Activated CD4-positive, alpha-beta memory T cell treated with anti-CD3 and anti-CD28 coated beads, Interleukin-2, amount 10 ng/mL, durations not matched to agents 7 days and 5 days (primary cell): ENCODE measurements at regions not wholly inside any gene's neighbourhood (a gene's known extent, or its start where the extent isn't known, plus 50 kb on each side); places are given as distances from the start of the nearest gene placed in this dataset.
"Not testable (repeated sequence)": the region's sequence is repeated elsewhere in the genome, so short reads cannot be mapped to it uniquely, and the experiment has no call there.

Experiments
- CTCF ChIA-PET: fragments of 350-600 bp; sonication (Branson Sonifier 250); formaldehyde crosslinking; loops from one replicate; lab custom pipeline; 2021; ENCODE audit warnings: antibody characterized with exemption, inconsistent platforms; lab: Charles Lee
- POLR2A ChIA-PET: fragments of 350-600 bp; sonication (Branson Sonifier 250); formaldehyde crosslinking; loops from one replicate; lab custom pipeline; 2021; ENCODE audit warnings: antibody characterized with exemption; lab: Charles Lee
- DNase-seq: peaks from one replicate; pipeline ENCODE4 v3.0.0-alpha.2; 2020
- H3K27ac Mint-ChIP-seq: one replicate; pipeline ENCODE4 v1.8.0; 2021; ENCODE audit warnings: mild to moderate bottlenecking, mixed read lengths
- H3K27me3 Mint-ChIP-seq: one replicate; pipeline ENCODE4 v1.8.0; 2021; ENCODE audit warnings: mixed read lengths
- H3K36me3 Mint-ChIP-seq: one replicate; pipeline ENCODE4 v1.8.0; 2021; ENCODE audit warnings: low read depth, mixed read lengths
- H3K4me1 Mint-ChIP-seq: one replicate; pipeline ENCODE4 v1.8.0; 2021; ENCODE audit warnings: mixed read lengths
- H3K4me3 Mint-ChIP-seq: one replicate; pipeline ENCODE4 v1.8.0; 2021; ENCODE audit warnings: mild to moderate bottlenecking, mixed read lengths
- H3K9me3 Mint-ChIP-seq: one replicate; pipeline ENCODE4 v1.8.0; 2021; ENCODE audit warnings: mixed read lengths

DNA sequence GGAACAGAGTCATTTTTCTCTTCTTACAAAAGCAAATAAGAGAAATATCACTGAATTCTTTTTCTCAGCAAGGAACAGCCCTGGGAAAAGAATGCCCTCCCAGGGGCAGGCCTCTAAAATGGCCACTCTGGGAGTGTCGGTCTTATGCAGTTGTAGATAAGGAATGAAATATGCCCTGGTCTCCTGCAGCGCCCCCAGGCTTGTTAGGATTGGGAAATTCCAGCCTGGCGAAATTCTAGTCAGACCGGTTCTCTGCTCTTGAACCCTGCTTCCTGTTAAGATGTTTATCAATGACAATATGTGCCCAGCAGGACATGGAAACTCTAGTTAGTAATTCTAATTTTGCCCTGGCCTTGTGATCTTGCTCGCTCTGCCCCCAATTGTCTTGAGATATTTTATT, 75.5 kb upstream of the SPOPL start:
- H3K9me3 Mint-ChIP-seq, DNase-seq, H3K4me1 Mint-ChIP-seq, H3K27me3 Mint-ChIP-seq, H3K36me3 Mint-ChIP-seq, POLR2A ChIA-PET, H3K27ac Mint-ChIP-seq, CTCF ChIA-PET, H3K4me3 Mint-ChIP-seq: not testable (repeated sequence)

- Mint-ChIP-seq H3K4me3 (no peak overlapping the region), H3K27me3 (no peaks in the 10 kb centered on the region), H3K27ac (no peak overlapping the region), H3K9me3 (peaks cover 2% of the 10 kb centered on the region), H3K36me3 (no peaks in the 10 kb centered on the region), H3K4me1 (no peaks in the 10 kb centered on the region)
- CTCF ChIA-PET: no interaction called here
- POLR2A ChIA-PET: no interaction called here
- DNase-seq: no peak
Observed at GRCh38 chr2:138428710-138429440, 72.7 kb upstream of the SPOPL start.

GRCh38 chr2:138430181-138430580, 71.4 kb upstream of the SPOPL start:
- no peaks in the 10 kb centered on the region for H3K4me1 Mint-ChIP-seq
- peaks cover 2% of the 10 kb centered on the region for H3K9me3 Mint-ChIP-seq
- no peak overlapping the region for H3K27ac Mint-ChIP-seq
- no peak for DNase-seq
- H3K4me3 Mint-ChIP-seq: no peak overlapping the region
- no peaks in the 10 kb centered on the region for H3K27me3 Mint-ChIP-seq
- POLR2A ChIA-PET: no interaction called here
- CTCF ChIA-PET: no interaction called here
- no peaks in the 10 kb centered on the region for H3K36me3 Mint-ChIP-seq

GRCh38 chr2:138432971-138433370, 68.6 kb upstream of the SPOPL start:
- ChIA-PET CTCF (no interaction called here), POLR2A (no interaction called here)
- no peak overlapping the region for H3K4me3 Mint-ChIP-seq
- H3K27ac Mint-ChIP-seq: no peak overlapping the region
- DNase-seq: no peak
- H3K4me1 Mint-ChIP-seq: no peaks in the 10 kb centered on the region
- H3K27me3 Mint-ChIP-seq: no peaks in the 10 kb centered on the region
- H3K36me3 Mint-ChIP-seq: no peaks in the 10 kb centered on the region
- H3K9me3 Mint-ChIP-seq: no peaks in the 10 kb centered on the region

- no peaks in the 10 kb centered on the region for H3K27me3 Mint-ChIP-seq
- no peak overlapping the region for H3K4me3 Mint-ChIP-seq
- no peak for DNase-seq
- CTCF ChIA-PET: no interaction called here
- H3K9me3 Mint-ChIP-seq: no peaks in the 10 kb centered on the region
- H3K27ac Mint-ChIP-seq: no peak overlapping the region
- POLR2A ChIA-PET: no interaction called here
- H3K4me1 Mint-ChIP-seq: no peaks in the 10 kb centered on the region
- H3K36me3 Mint-ChIP-seq: no peaks in the 10 kb centered on the region
Observed at GRCh38 chr2:138433995-138434951, 67.3 kb upstream of the SPOPL start.

GRCh38 chr2:138435701-138436100, 65.9 kb upstream of the SPOPL start:
- DNase-seq: no peak
- Mint-ChIP-seq H3K4me3 (no peak overlapping the region), H3K27me3 (no peaks in the 10 kb centered on the region), H3K9me3 (no peaks in the 10 kb centered on the region), H3K36me3 (no peaks in the 10 kb centered on the region), H3K4me1 (no peaks in the 10 kb centered on the region), H3K27ac (no peak overlapping the region)
- CTCF ChIA-PET: no interaction called here
- POLR2A ChIA-PET: no interaction called here

GRCh38 chr2:138439733-138440132, 61.8 kb upstream of the SPOPL start:
- Mint-ChIP-seq H3K27ac (no peak overlapping the region), H3K4me3 (no peak overlapping the region), H3K4me1 (no peaks in the 10 kb centered on the region), H3K36me3 (no peaks in the 10 kb centered on the region), H3K27me3 (no peaks in the 10 kb centered on the region), H3K9me3 (no peaks in the 10 kb centered on the region)
- no peak for DNase-seq
- ChIA-PET CTCF (no interaction called here), POLR2A (no interaction called here)

- Mint-ChIP-seq H3K27me3 (no peaks in the 10 kb centered on the region), H3K4me1 (no peaks in the 10 kb centered on the region), H3K9me3 (no peaks in the 10 kb centered on the region), H3K4me3 (no peak overlapping the region), H3K36me3 (no peaks in the 10 kb centered on the region), H3K27ac (no peak overlapping the region)
- DNase-seq: no peak
- ChIA-PET CTCF (no interaction called here), POLR2A (no interaction called here)
Observed at GRCh38 chr2:138440759-138441158, 60.8 kb upstream of the SPOPL start.

- H3K36me3 Mint-ChIP-seq: no peaks in the 10 kb centered on the region
- no peaks in the 10 kb centered on the region for H3K9me3 Mint-ChIP-seq
- no peak overlapping the region for H3K27ac Mint-ChIP-seq
- H3K4me1 Mint-ChIP-seq: no peaks in the 10 kb centered on the region
- DNase-seq: no peak
- POLR2A ChIA-PET: no interaction called here
- CTCF ChIA-PET: no interaction called here
- H3K27me3 Mint-ChIP-seq: no peaks in the 10 kb centered on the region
- H3K4me3 Mint-ChIP-seq: no peak overlapping the region
Observed at GRCh38 chr2:138441916-138442315, 59.7 kb upstream of the SPOPL start.

- H3K27me3 Mint-ChIP-seq: peaks cover 2% of the 10 kb centered on the region
- no peaks in the 10 kb centered on the region for H3K4me1 Mint-ChIP-seq
- no peak for DNase-seq
- CTCF ChIA-PET: no interaction called here
- H3K4me3 Mint-ChIP-seq: no peak overlapping the region
- POLR2A ChIA-PET: no interaction called here
- H3K36me3 Mint-ChIP-seq: no peaks in the 10 kb centered on the region
- no peaks in the 10 kb centered on the region for H3K9me3 Mint-ChIP-seq
- H3K27ac Mint-ChIP-seq: no peak overlapping the region
Observed at GRCh38 chr2:138444411-138444810, 57.2 kb upstream of the SPOPL start.

DNA sequence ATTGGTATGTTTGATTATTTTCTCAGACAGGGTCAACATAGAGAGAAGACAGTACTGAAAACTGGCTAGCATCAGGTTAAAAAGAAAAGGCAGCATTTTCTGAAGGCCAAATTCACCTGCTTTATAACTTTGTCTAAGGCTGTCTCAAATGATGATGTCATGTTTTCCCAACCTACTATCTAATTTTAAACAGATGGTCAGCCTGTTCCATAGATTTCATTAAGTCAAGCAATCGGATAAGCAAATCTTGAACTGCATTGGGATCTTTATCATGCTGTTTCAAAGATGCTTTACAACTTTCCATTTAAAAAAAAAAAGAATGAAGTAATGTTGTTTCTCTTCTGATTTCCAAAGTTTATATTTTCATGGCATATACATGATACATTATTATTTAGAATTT, 56.3 kb upstream of the SPOPL start:
- POLR2A ChIA-PET: no interaction called here
- H3K27ac Mint-ChIP-seq: no peak overlapping the region
- H3K9me3 Mint-ChIP-seq: no peaks in the 10 kb centered on the region
- DNase-seq: no peak
- no peaks in the 10 kb centered on the region for H3K4me1 Mint-ChIP-seq
- peaks cover 2% of the 10 kb centered on the region for H3K27me3 Mint-ChIP-seq
- no peaks in the 10 kb centered on the region for H3K36me3 Mint-ChIP-seq
- CTCF ChIA-PET: no interaction called here
- H3K4me3 Mint-ChIP-seq: no peak overlapping the region

DNA sequence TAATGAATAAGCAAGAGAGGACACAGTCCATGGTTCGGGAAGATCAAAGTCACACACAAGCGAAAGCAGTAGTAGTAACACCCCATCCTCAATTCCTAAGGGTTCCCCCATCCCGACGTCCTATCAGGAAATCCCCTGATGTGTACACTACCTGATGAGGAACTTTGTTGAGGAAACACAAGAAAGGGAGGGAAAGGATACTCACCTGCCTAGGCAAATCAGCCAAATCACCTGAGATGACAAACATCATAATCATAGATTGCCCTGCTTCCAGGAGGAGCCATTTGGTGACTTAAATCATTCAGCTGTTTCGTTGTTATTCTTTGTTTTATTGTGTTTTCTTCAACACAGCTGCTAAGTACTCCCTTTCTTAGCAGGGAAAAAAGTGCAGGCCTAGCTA, 55.5 kb upstream of the SPOPL start:
- CTCF ChIA-PET: no interaction called here
- Mint-ChIP-seq H3K36me3 (no peaks in the 10 kb centered on the region), H3K27me3 (peaks cover 2% of the 10 kb centered on the region), H3K4me3 (no peak overlapping the region), H3K27ac (no peak overlapping the region), H3K4me1 (no peaks in the 10 kb centered on the region), H3K9me3 (no peaks in the 10 kb centered on the region)
- POLR2A ChIA-PET: no interaction called here
- no peak for DNase-seq

DNA sequence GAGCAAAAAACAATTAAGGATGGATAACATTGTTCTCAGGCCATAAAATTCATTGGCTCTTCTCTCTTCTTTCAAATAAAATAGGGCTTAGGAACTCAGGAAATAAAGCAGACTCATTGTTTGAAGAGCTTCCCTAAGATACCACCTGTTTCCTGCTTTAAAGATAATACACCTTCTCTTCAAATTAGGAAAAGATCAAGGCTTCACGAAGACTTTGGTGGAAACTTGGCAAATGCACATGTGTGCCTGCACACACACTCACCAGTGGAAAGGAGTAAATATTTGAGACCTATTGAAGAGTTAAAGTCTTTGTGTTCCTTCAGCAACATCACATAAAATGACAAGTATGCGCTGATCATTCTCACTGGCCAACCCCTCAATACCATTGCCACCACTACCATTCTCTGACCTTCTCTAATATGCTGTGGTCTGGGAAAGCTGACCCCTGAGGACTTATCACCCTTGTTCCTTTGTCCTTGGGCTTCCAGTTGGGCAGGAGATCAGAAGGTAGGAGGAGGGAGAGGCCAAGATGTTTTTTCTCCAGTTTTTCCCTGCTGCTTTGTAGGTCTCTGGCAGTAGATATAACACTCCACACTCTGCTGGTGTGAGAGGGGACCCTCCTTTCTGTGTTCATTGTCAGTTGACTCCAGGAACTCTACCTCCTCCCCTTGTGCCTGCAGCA, 53.5 kb upstream of the SPOPL start:
- ChIA-PET POLR2A (no interaction called here), CTCF (no interaction called here)
- DNase-seq: no peak
- H3K4me1 Mint-ChIP-seq: no peaks in the 10 kb centered on the region
- peaks cover 2% of the 10 kb centered on the region for H3K27me3 Mint-ChIP-seq
- H3K4me3 Mint-ChIP-seq: no peak overlapping the region
- no peaks in the 10 kb centered on the region for H3K36me3 Mint-ChIP-seq
- no peak overlapping the region for H3K27ac Mint-ChIP-seq
- H3K9me3 Mint-ChIP-seq: no peaks in the 10 kb centered on the region
